ENCODE measurements at regions not wholly inside any gene's neighbourhood (a gene's known extent, or its start where the extent isn't known, plus 50 kb on each side); places are given as distances from the start of the nearest gene placed in this dataset.

DNA sequence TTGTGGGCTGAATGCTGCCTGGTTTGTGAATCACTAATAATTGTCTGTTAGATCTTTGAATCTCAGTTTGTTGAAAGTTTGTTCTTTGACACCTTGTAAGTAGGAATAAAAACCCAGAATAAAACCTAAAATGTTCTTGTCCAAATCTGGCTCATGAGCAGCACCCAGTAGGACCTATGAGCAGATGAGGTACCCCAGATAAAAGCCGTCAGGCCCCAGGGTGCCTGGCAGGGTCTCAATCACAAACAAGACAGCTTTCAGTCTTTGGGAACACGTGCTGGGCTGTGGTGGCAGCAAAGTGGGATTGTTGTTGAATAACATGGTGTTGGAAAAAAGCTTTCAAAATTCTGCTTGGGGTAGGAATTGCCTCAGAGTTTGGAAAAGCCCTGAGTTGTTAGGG lies 52.1 kb upstream of the ECI2 start:
- H3K27me3 Mint-ChIP-seq (ENCODE audit: low read depth in 2 of 2) = peaks cover 8 to 24% of the 10 kb centered on the region in 2 donors

GRCh38 chr6:4186385-4186784 lies 51.0 kb upstream of the ECI2 start:
- WGBS (ENCODE audit: insufficient coverage) = 94% methylated on average over 4 of the region's 4 CpGs
- Mint-ChIP-seq H3K4me1 (no peaks in the 10 kb centered on the region), H3K36me3 (no peaks in the 10 kb centered on the region)

More for the DNA sequence above, 52.1 kb upstream of the ECI2 start:
- Mint-ChIP-seq H3K4me1 (no peaks in the 10 kb centered on the region), H3K4me3 (no peak overlapping the region), H3K36me3 (no peaks in the 10 kb centered on the region), H3K27ac (no peak overlapping the region), H3K9me3 (no peaks in the 10 kb centered on the region)
- Histone ChIP-seq H3K36me3 (ENCODE audit: control insufficient read depth, insufficient read depth, low read length) (no peaks in the 10 kb centered on the region), H3K4me1 (ENCODE audit: control insufficient read depth, insufficient read depth, low read length) (no peaks in the 10 kb centered on the region), H3K4me3 (ENCODE audit: low read length) (no peak overlapping the region), H3K27ac (ENCODE audit: low read length) (no peak overlapping the region), H3K9me3 (ENCODE audit: control insufficient read depth, insufficient read depth, low read length) (no peaks in the 10 kb centered on the region), H3K27me3 (ENCODE audit: control insufficient read depth, insufficient read depth, low read length) (no peaks in the 10 kb centered on the region)
- TF ChIP-seq, protein P1, sequence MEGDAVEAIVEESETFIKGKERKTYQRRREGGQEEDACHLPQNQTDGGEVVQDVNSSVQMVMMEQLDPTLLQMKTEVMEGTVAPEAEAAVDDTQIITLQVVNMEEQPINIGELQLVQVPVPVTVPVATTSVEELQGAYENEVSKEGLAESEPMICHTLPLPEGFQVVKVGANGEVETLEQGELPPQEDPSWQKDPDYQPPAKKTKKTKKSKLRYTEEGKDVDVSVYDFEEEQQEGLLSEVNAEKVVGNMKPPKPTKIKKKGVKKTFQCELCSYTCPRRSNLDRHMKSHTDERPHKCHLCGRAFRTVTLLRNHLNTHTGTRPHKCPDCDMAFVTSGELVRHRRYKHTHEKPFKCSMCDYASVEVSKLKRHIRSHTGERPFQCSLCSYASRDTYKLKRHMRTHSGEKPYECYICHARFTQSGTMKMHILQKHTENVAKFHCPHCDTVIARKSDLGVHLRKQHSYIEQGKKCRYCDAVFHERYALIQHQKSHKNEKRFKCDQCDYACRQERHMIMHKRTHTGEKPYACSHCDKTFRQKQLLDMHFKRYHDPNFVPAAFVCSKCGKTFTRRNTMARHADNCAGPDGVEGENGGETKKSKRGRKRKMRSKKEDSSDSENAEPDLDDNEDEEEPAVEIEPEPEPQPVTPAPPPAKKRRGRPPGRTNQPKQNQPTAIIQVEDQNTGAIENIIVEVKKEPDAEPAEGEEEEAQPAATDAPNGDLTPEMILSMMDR (IDR thresholded peaks at IDR 0.05) = no peak
- intact Hi-C loops (cut with micrococcal nuclease) = no loop called here
- DNase-seq (no peak), ATAC-seq (no peak)
- 85% methylated on average over 2 of the region's 2 CpGs for WGBS (ENCODE audit: insufficient coverage)

GRCh38 chr6:4185846-4186245 lies 50.5 kb upstream of the ECI2 start:
- WGBS (ENCODE audit: insufficient coverage) = 86% methylated on average over 1 of the region's 2 CpGs
- no peaks in the 10 kb centered on the region for H3K36me3 Mint-ChIP-seq
- H3K36me3 ChIP-seq (ENCODE audit: control insufficient read depth, insufficient read depth, low read length) = no peaks in the 10 kb centered on the region
- H3K27me3 ChIP-seq (ENCODE audit: control insufficient read depth, insufficient read depth, low read length) = no peaks in the 10 kb centered on the region
- H3K9me3 Mint-ChIP-seq = no peaks in the 10 kb centered on the region
- no peak overlapping the region for H3K4me3 ChIP-seq (ENCODE audit: low read length)
- no peak overlapping the region for H3K27ac Mint-ChIP-seq
- no peaks in the 10 kb centered on the region for H3K4me1 ChIP-seq (ENCODE audit: control insufficient read depth, insufficient read depth, low read length)
- no peak overlapping the region for H3K27ac ChIP-seq (ENCODE audit: low read length)
- H3K9me3 ChIP-seq (ENCODE audit: control insufficient read depth, insufficient read depth, low read length) = no peaks in the 10 kb centered on the region
- DNase-seq (no peak), ATAC-seq (no peak)
- no peak overlapping the region for H3K4me3 Mint-ChIP-seq
- TF ChIP-seq, protein P1 (IDR thresholded peaks at IDR 0.05) = no peak
- intact Hi-C loops (cut with micrococcal nuclease) = no loop called here
- H3K4me1 Mint-ChIP-seq = no peaks in the 10 kb centered on the region
- H3K27me3 Mint-ChIP-seq (ENCODE audit: low read depth in 2 of 2) = peaks cover 11 to 24% of the 10 kb centered on the region in 2 donors

More at GRCh38 chr6:4186385-4186784, 51.0 kb upstream of the ECI2 start:
- TF ChIP-seq, protein P1 (IDR thresholded peaks at IDR 0.05) = no peak
- Histone ChIP-seq H3K9me3 (ENCODE audit: control insufficient read depth, insufficient read depth, low read length) (no peaks in the 10 kb centered on the region), H3K4me3 (ENCODE audit: low read length) (no peak overlapping the region), H3K36me3 (ENCODE audit: control insufficient read depth, insufficient read depth, low read length) (no peaks in the 10 kb centered on the region), H3K27me3 (ENCODE audit: control insufficient read depth, insufficient read depth, low read length) (no peaks in the 10 kb centered on the region), H3K4me1 (ENCODE audit: control insufficient read depth, insufficient read depth, low read length) (no peaks in the 10 kb centered on the region), H3K27ac (ENCODE audit: low read length) (no peak overlapping the region)
- no peaks in the 10 kb centered on the region for H3K9me3 Mint-ChIP-seq
- H3K27ac Mint-ChIP-seq = no peak overlapping the region
- no peak for ATAC-seq
- intact Hi-C loops (cut with micrococcal nuclease) = no loop called here
- H3K4me3 Mint-ChIP-seq = no peak overlapping the region
- peaks cover 11 to 24% of the 10 kb centered on the region in 2 donors for H3K27me3 Mint-ChIP-seq (ENCODE audit: low read depth in 2 of 2)
- DNase-seq = no peak

DNA sequence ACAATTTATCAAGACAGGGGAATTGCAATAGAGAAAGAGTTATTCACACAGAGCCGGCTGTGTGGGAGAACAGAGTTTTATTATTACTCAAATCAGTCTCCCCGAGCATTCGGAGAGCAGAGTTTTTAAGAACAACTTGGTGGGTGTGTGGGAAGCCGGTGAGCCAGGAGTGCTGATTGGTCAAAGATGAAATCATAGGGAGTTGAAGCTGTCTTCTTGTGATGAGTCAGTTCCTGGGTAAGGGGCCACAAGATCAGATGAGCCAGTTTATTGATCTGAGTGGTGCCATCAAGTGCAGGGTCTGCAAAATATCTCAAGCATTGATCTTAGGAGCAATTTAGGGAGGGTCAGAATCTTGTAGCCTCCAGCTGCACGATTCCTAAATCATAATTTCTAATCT lies 50.0 kb upstream of the ECI2 start:
- Histone ChIP-seq H3K4me3 (ENCODE audit: low read length) (no peak overlapping the region), H3K4me1 (ENCODE audit: control insufficient read depth, insufficient read depth, low read length) (no peaks in the 10 kb centered on the region), H3K27ac (ENCODE audit: low read length) (no peak overlapping the region), H3K27me3 (ENCODE audit: control insufficient read depth, insufficient read depth, low read length) (peaks cover 2% of the 10 kb centered on the region), H3K36me3 (ENCODE audit: control insufficient read depth, insufficient read depth, low read length) (no peaks in the 10 kb centered on the region), H3K9me3 (ENCODE audit: control insufficient read depth, insufficient read depth, low read length) (no peaks in the 10 kb centered on the region)
- no peak for ATAC-seq
- Mint-ChIP-seq H3K27me3 (ENCODE audit: low read depth in 2 of 2) (peaks cover 11 to 24% of the 10 kb centered on the region in 2 donors), H3K4me3 (no peak overlapping the region), H3K27ac (no peak overlapping the region), H3K4me1 (no peaks in the 10 kb centered on the region), H3K36me3 (no peaks in the 10 kb centered on the region), H3K9me3 (no peaks in the 10 kb centered on the region)
- no peak for DNase-seq
- WGBS (ENCODE audit: insufficient coverage) = 76% methylated on average over 5 of the region's 5 CpGs
- TF ChIP-seq, protein P1 (IDR thresholded peaks at IDR 0.05) = no peak
- intact Hi-C loops (cut with micrococcal nuclease) = no loop called here
